ENCODE measurements at regions not wholly inside any gene's neighbourhood (a gene's known extent, or its start where the extent isn't known, plus 50 kb on each side); places are given as distances from the start of the nearest gene placed in this dataset.

DNA sequence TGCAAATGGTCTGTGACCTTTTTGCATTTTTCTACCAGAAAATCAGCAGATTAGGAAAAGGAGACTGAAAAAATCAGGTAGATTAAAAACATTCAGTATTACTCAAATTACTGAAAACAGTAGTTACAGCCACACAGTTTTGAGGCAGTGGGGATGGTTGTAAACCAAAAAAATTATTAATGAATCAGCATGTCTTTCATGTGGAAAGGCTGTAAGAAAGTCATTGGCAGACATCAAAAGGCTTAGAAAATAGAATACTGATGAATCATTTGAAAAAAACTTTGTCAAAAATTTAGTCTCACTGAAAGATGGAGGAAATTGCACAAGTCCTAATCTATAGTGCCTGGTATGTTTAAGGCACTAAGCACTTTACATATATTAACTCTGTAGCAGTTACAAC, 133.9 kb upstream of the GCFC2 start:
- TF ChIP-seq, protein P1, sequence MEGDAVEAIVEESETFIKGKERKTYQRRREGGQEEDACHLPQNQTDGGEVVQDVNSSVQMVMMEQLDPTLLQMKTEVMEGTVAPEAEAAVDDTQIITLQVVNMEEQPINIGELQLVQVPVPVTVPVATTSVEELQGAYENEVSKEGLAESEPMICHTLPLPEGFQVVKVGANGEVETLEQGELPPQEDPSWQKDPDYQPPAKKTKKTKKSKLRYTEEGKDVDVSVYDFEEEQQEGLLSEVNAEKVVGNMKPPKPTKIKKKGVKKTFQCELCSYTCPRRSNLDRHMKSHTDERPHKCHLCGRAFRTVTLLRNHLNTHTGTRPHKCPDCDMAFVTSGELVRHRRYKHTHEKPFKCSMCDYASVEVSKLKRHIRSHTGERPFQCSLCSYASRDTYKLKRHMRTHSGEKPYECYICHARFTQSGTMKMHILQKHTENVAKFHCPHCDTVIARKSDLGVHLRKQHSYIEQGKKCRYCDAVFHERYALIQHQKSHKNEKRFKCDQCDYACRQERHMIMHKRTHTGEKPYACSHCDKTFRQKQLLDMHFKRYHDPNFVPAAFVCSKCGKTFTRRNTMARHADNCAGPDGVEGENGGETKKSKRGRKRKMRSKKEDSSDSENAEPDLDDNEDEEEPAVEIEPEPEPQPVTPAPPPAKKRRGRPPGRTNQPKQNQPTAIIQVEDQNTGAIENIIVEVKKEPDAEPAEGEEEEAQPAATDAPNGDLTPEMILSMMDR (CRISPR knock-in tag; IDR thresholded peaks at IDR 0.05) = no peak
- TF ChIP-seq ZSCAN20 (CRISPR knock-in tag; IDR thresholded peaks at IDR 0.05; ENCODE audit: borderline replicate concordance) (no peak), HDAC2 (CRISPR knock-in tag; IDR thresholded peaks at IDR 0.05) (no peak), MAFG (CRISPR knock-in tag; IDR thresholded peaks at IDR 0.05) (no peak), KDM5B (CRISPR knock-in tag; IDR thresholded peaks at IDR 0.05; ENCODE audit: borderline replicate concordance) (no peak), ZNF274 (CRISPR knock-in tag; IDR thresholded peaks at IDR 0.05) (no peak), CEBPG (CRISPR knock-in tag; IDR thresholded peaks at IDR 0.05) (no peak), ZNF138 (CRISPR knock-in tag; IDR thresholded peaks at IDR 0.05; ENCODE audit: low read depth) (no peak), TP53 (CRISPR knock-in tag; conservative IDR thresholded peaks at IDR 0.05) (no peak), SP4 (CRISPR knock-in tag; IDR thresholded peaks at IDR 0.05) (no peak)
- TF ChIP-seq, protein P2, sequence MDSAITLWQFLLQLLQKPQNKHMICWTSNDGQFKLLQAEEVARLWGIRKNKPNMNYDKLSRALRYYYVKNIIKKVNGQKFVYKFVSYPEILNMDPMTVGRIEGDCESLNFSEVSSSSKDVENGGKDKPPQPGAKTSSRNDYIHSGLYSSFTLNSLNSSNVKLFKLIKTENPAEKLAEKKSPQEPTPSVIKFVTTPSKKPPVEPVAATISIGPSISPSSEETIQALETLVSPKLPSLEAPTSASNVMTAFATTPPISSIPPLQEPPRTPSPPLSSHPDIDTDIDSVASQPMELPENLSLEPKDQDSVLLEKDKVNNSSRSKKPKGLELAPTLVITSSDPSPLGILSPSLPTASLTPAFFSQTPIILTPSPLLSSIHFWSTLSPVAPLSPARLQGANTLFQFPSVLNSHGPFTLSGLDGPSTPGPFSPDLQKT (CRISPR knock-in tag; IDR thresholded peaks at IDR 0.05; ENCODE audit: borderline replicate concordance) = no peak
- TF ChIP-seq, protein P3, sequence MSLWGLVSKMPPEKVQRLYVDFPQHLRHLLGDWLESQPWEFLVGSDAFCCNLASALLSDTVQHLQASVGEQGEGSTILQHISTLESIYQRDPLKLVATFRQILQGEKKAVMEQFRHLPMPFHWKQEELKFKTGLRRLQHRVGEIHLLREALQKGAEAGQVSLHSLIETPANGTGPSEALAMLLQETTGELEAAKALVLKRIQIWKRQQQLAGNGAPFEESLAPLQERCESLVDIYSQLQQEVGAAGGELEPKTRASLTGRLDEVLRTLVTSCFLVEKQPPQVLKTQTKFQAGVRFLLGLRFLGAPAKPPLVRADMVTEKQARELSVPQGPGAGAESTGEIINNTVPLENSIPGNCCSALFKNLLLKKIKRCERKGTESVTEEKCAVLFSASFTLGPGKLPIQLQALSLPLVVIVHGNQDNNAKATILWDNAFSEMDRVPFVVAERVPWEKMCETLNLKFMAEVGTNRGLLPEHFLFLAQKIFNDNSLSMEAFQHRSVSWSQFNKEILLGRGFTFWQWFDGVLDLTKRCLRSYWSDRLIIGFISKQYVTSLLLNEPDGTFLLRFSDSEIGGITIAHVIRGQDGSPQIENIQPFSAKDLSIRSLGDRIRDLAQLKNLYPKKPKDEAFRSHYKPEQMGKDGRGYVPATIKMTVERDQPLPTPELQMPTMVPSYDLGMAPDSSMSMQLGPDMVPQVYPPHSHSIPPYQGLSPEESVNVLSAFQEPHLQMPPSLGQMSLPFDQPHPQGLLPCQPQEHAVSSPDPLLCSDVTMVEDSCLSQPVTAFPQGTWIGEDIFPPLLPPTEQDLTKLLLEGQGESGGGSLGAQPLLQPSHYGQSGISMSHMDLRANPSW (CRISPR knock-in tag; IDR thresholded peaks at IDR 0.05; ENCODE audit: borderline replicate concordance) = no peak
